Cardiac muscle cell (in vitro differentiated cells and primary cell): ENCODE measurements at regions not wholly inside any gene's neighbourhood (a gene's known extent, or its start where the extent isn't known, plus 50 kb on each side); places are given as distances from the start of the nearest gene placed in this dataset.
"Not testable (repeated sequence)": the region's sequence is repeated elsewhere in the genome, so short reads cannot be mapped to it uniquely, and the experiment has no call there.

Experiments used
- DNase-seq, 2 donors: peaks; one replicate each; pipeline versions ENCODE4 v3.0.0 to v3.0.0-alpha.2; 2010 to 2017; ENCODE audit warnings: low read depth in 1 of 2, low spot score in 1 of 2
- H3K27ac ChIP-seq: fragments of 200-600 bp; sonication (generic); 2 replicates; pipeline ENCODE4 v1.5.1; 2016
- H3K27me3 ChIP-seq: fragments of 200-600 bp; sonication (generic); 2 replicates; pipeline ENCODE4 v1.6.0; 2016; ENCODE audit warnings: control low read depth
- H3K36me3 ChIP-seq: fragments of 200-600 bp; sonication (generic); 2 replicates; pipeline ENCODE4 v1.5.1; 2016; ENCODE audit warnings: control low read depth
- H3K4me1 ChIP-seq: fragments of 200-600 bp; sonication (generic); 2 replicates; pipeline ENCODE4 v1.8.1; 2017; ENCODE audit warnings: low read depth, mild to moderate bottlenecking, mixed run types
- H3K4me3 ChIP-seq: fragments of 200-600 bp; sonication (generic); 2 replicates; pipeline ENCODE4 v1.5.1; 2016; ENCODE audit warnings: mild to moderate bottlenecking
- H3K9me3 ChIP-seq: fragments of 200-600 bp; sonication (generic); 2 replicates; pipeline ENCODE4 v1.5.1; 2017; ENCODE audit warnings: low read depth, mild to moderate bottlenecking, control low read depth
- TF ChIP-seq, protein P1 (sequence below): IDR thresholded peaks from 2 replicates; pipeline ENCODE4 v1.5.1; 2012; ENCODE audit warnings: low read depth, mild to moderate bottlenecking, low read length

DNA sequence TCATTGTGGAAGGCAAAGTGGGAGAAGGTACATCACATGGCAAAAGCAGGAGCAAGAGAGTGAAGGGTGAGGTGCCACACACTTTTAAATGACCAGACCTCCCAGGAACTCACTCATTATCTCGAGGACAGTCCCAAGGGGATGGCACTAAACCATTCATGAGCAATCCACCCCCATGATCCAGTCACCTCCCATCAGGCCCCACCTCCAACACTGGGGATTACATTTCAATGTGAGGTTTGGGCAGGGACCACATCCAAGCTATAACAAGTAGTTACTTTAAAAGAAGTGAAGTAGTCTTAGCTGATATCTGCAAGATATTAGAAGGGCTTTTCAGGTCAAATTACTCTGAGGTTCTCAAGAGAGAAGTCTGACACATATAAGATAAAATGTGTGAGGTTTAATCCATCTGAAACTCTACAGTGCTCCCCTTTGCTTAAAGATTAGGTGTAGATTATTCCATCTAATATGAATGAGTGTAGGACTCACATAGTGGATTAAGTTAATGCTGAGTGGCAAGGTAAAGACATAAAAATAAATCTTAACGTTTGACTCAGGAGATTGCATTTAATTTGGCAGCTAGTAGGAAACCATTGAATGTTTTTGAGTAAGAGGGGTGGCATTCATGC lies 130.8 kb downstream of the TMX1 start:
- Histone ChIP-seq H3K36me3 (no peaks in the 10 kb centered on the region), H3K4me1 (no peaks in the 10 kb centered on the region), H3K27ac (no peak overlapping the region), H3K4me3 (no peak overlapping the region), H3K27me3 (no peaks in the 10 kb centered on the region), H3K9me3 (no peaks in the 10 kb centered on the region)
- peak in 1 of 2 donors; percentile 18 for DNase-seq
- TF ChIP-seq, protein P1, sequence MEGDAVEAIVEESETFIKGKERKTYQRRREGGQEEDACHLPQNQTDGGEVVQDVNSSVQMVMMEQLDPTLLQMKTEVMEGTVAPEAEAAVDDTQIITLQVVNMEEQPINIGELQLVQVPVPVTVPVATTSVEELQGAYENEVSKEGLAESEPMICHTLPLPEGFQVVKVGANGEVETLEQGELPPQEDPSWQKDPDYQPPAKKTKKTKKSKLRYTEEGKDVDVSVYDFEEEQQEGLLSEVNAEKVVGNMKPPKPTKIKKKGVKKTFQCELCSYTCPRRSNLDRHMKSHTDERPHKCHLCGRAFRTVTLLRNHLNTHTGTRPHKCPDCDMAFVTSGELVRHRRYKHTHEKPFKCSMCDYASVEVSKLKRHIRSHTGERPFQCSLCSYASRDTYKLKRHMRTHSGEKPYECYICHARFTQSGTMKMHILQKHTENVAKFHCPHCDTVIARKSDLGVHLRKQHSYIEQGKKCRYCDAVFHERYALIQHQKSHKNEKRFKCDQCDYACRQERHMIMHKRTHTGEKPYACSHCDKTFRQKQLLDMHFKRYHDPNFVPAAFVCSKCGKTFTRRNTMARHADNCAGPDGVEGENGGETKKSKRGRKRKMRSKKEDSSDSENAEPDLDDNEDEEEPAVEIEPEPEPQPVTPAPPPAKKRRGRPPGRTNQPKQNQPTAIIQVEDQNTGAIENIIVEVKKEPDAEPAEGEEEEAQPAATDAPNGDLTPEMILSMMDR, result no peak

GRCh38 chr14:51377186-51377585 lies 137.1 kb downstream of the TMX1 start:
- not testable (repeated sequence) for H3K27me3 ChIP-seq, H3K4me3 ChIP-seq, H3K4me1 ChIP-seq, DNase-seq, H3K27ac ChIP-seq, H3K9me3 ChIP-seq, H3K36me3 ChIP-seq

- no peaks in the 10 kb centered on the region for H3K36me3 ChIP-seq
- peak in 1 of 2 donors; percentile 24 for DNase-seq
- H3K27me3 ChIP-seq, result no peaks in the 10 kb centered on the region
- peaks cover 8% of the 10 kb centered on the region for H3K4me1 ChIP-seq
- no peak overlapping the region for H3K27ac ChIP-seq
- no peak overlapping the region for H3K4me3 ChIP-seq
- TF ChIP-seq, protein P1, result no peak
- no peaks in the 10 kb centered on the region for H3K9me3 ChIP-seq
Measured at GRCh38 chr14:51382506-51382905, 142.5 kb downstream of the TMX1 start.

DNA sequence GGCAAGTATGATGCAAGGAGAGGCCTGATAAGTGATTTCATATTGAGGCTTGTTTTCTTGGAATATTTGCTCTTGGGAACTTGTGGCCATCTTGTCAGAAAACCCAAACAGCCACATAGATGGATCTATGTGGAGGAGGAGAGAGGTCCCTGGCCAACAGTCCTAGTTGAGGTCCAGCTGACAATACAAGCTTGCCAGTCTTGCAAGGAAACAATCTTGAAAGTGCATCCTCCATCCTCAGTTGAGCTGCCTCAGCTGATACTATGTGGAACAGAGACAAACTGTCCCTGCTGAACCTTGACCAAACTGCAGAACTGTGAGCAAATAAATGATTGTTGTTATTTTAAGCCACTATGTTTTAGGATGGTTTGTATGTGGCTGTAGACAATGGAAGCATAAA lies 146.4 kb downstream of the TMX1 start:
- H3K4me1 ChIP-seq, result peaks cover 8% of the 10 kb centered on the region
- TF ChIP-seq, protein P1, result no peak
- no peaks in the 10 kb centered on the region for H3K27me3 ChIP-seq
- H3K27ac ChIP-seq, result no peak overlapping the region
- no peak for DNase-seq
- H3K4me3 ChIP-seq, result no peak overlapping the region
- no peaks in the 10 kb centered on the region for H3K9me3 ChIP-seq
- H3K36me3 ChIP-seq, result no peaks in the 10 kb centered on the region

DNA sequence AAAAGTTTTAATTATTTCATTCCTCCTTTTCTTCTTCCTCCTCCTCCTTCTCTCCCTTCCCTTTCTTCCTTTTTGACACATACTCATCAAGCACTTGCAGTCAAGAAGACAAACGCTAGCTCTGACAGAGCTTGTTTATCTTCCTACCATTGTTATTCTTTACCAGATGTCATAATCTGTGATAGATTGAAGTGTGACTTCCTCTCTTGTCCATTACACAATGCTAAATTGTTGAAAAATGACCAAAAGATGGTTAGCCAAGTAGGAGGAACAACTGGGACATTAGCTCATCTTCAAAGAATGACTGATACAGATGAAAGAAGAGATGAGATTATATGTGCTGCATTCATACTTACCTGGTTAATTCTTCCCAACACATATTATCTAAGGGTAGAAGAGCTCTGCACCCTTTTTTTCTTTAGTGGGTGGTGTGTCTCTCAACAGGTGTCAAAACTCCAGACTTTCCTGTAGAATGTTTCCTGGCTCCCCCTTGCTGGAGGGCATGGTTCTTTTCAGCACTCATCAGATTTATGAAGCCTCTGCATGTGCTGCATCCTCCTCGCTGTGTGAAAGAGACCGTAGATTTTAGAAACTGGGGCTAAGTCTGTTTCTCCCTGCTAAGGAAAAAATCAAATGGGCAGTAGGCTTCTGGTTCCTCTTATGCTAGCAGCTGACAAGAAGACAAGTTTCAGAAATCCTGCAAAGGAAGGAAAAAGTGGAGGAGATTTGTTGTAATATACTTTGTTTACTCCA lies 147.1 kb downstream of the TMX1 start:
- DNase-seq, result peak in 1 of 2 donors; percentile 19
- TF ChIP-seq, protein P1, result no peak

DNA sequence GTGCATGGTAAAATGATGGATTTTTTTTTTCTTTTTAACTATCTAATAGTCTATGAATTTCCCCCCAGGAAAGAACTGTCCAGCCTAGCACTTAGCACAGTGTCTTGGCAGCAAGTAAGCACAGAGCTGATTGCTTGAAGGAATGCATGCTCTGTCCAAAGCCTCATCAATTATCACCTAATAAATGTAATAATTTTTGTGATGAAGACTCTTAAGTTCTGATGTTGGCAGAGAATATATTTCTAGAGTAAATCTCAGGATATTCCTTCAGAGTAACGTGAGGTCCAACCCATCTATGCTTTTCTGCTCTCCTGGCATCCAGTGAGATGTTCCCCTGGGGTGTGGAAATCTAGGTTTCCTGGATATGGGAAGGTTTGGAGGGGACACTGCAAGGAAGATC lies 152.4 kb downstream of the TMX1 start:
- Histone ChIP-seq H3K36me3 (no peaks in the 10 kb centered on the region), H3K4me3 (no peak overlapping the region), H3K4me1 (no peaks in the 10 kb centered on the region), H3K27me3 (no peaks in the 10 kb centered on the region), H3K9me3 (no peaks in the 10 kb centered on the region), H3K27ac (no peak overlapping the region)
- no peak for DNase-seq
- TF ChIP-seq, protein P1, result no peak

More for the DNA sequence above, 147.1 kb downstream of the TMX1 start:
- H3K36me3 ChIP-seq, result no peaks in the 10 kb centered on the region
- H3K27ac ChIP-seq, result no peak overlapping the region
- H3K9me3 ChIP-seq, result no peaks in the 10 kb centered on the region
- no peak overlapping the region for H3K4me3 ChIP-seq
- no peaks in the 10 kb centered on the region for H3K27me3 ChIP-seq
- peaks cover 8% of the 10 kb centered on the region for H3K4me1 ChIP-seq
